Liver (tissue), 8 donors: ENCODE measurements at regions not wholly inside any gene's neighbourhood (a gene's known extent, or its start where the extent isn't known, plus 50 kb on each side); places are given as distances from the start of the nearest gene placed in this dataset.

Source experiments
- DNase-seq: peaks from one replicate; pipeline ENCODE4 v3.0.0-alpha.2; 2017; ENCODE audit warnings: low spot score
- H3K27ac ChIP-seq, 2 donors: one replicate each; pipeline ENCODE4 v1.7.0; 2013; ENCODE audit warnings: inconsistent platforms in 2 of 2, low read length in 2 of 2, control low read depth in 1 of 2, low read depth in 1 of 2, mild to moderate bottlenecking in 1 of 2
- H3K27me3 ChIP-seq, 4 donors: one replicate each; pipeline versions ENCODE4 v1.6.1 to v1.7.0; 2013; ENCODE audit warnings: low read length in 3 of 4, inconsistent platforms in 1 of 4, mild to moderate bottlenecking in 1 of 4, moderate library complexity in 1 of 4; ENCODE audit not compliant: control insufficient read depth in 4 of 4, insufficient read depth in 4 of 4
- H3K36me3 ChIP-seq, 4 donors: one replicate each; pipeline versions ENCODE4 v1.6.1 to v1.7.0; 2013; ENCODE audit warnings: low read length in 3 of 4, mild to moderate bottlenecking in 3 of 4, low read depth in 1 of 4, moderate library complexity in 1 of 4; ENCODE audit not compliant: control insufficient read depth in 4 of 4, insufficient read depth in 3 of 4
- H3K4me1 ChIP-seq, 4 donors: one replicate each; pipeline versions ENCODE4 v1.6.1 to v1.7.0; 2013; ENCODE audit warnings: low read length in 3 of 4, mild to moderate bottlenecking in 3 of 4, moderate library complexity in 1 of 4; ENCODE audit not compliant: control insufficient read depth in 4 of 4, insufficient read depth in 4 of 4
- H3K4me3 ChIP-seq, 3 donors: one replicate each; pipeline versions ENCODE4 v1.6.1 to v1.7.0; 2013; ENCODE audit warnings: low read length in 3 of 3, control low read depth in 1 of 3, low read depth in 1 of 3, mild to moderate bottlenecking in 1 of 3
- H3K9ac ChIP-seq, 2 donors: one replicate each; pipeline ENCODE4 v1.7.0; 2013; ENCODE audit warnings: low read length in 2 of 2, mild to moderate bottlenecking in 2 of 2, moderate library complexity in 2 of 2, control low read depth in 1 of 2, low read depth in 1 of 2
- H3K9me3 ChIP-seq, 4 donors: one replicate each; pipeline versions ENCODE4 v1.6.1 to v1.7.0; 2013; ENCODE audit warnings: low read length in 3 of 4; ENCODE audit not compliant: control insufficient read depth in 4 of 4
- EGR1 ChIP-seq, 2 donors: IDR thresholded peaks; 2 replicates each; pipeline ENCODE4 v1.6.1; 2016 to 2018; ENCODE audit warnings: antibody characterized with exemption in 2 of 2, low read depth in 2 of 2
- FOXA1 ChIP-seq: IDR thresholded peaks from 2 replicates; pipeline ENCODE4 v1.6.1; 2016; ENCODE audit warnings: antibody characterized with exemption
- FOXA2 ChIP-seq: IDR thresholded peaks from 2 replicates; pipeline ENCODE4 v1.6.1; 2016; ENCODE audit warnings: antibody characterized with exemption
- GABPA ChIP-seq, 2 donors: IDR thresholded peaks in 1 of 2; conservative IDR thresholded peaks in 1 of 2; 2 replicates each; pipeline ENCODE4 v1.6.1; 2016; ENCODE audit warnings: antibody characterized with exemption in 2 of 2, mild to moderate bottlenecking in 1 of 2, moderate library complexity in 1 of 2
- HNF4A ChIP-seq, 2 donors: conservative IDR thresholded peaks; 2 replicates each; pipeline ENCODE4 v1.6.1; 2016; ENCODE audit warnings: antibody characterized with exemption in 2 of 2, mild to moderate bottlenecking in 2 of 2
- HNF4G ChIP-seq: IDR thresholded peaks from 2 replicates; pipeline ENCODE4 v1.6.1; 2016; ENCODE audit warnings: antibody characterized with exemption
- JUND ChIP-seq, 2 donors: IDR thresholded peaks; 2 replicates each; pipeline ENCODE4 v1.6.1; 2016; ENCODE audit warnings: antibody characterized with exemption in 2 of 2
- NR2F2 ChIP-seq: IDR thresholded peaks from 2 replicates; pipeline ENCODE4 v1.6.1; 2016; ENCODE audit warnings: antibody characterized with exemption
- RAD21 ChIP-seq, 2 donors: IDR thresholded peaks; 2 replicates each; pipeline ENCODE4 v1.6.1; 2016; ENCODE audit warnings: antibody characterized with exemption in 2 of 2, mild to moderate bottlenecking in 2 of 2
- RXRA ChIP-seq, 2 donors: IDR thresholded peaks; 2 replicates each; pipeline ENCODE4 v1.6.1; 2017 to 2018; ENCODE audit warnings: antibody characterized with exemption in 2 of 2, mild to moderate bottlenecking in 1 of 2
- SP1 ChIP-seq: IDR thresholded peaks from 2 replicates; pipeline ENCODE4 v1.6.1; 2018; ENCODE audit warnings: antibody characterized with exemption, mild to moderate bottlenecking
- YY1 ChIP-seq: IDR thresholded peaks from 2 replicates; pipeline ENCODE4 v1.6.1; 2016; ENCODE audit warnings: antibody characterized with exemption, mild to moderate bottlenecking
- WGBS: extraction: QIAGEN DNeasy Blood & Tissue Kit; methylation state at CpG from one replicate; pipeline ENCODE4 v1.1.7; 2013; 5-methylcytosine and 5-hydroxymethylcytosine counted together
- TF ChIP-seq, protein P1 (sequence below): IDR thresholded peaks from 2 replicates; pipeline ENCODE4 v1.6.1; 2016; ENCODE audit warnings: antibody characterized with exemption, mild to moderate bottlenecking
- TF ChIP-seq, protein P2 (sequence below): IDR thresholded peaks from 2 replicates; pipeline ENCODE4 v1.6.1; 2016; ENCODE audit warnings: antibody characterized with exemption
- TF ChIP-seq, protein P3 (sequence below): fragments of 150-350 bp; IDR thresholded peaks from 2 replicates; pipeline ENCODE4 v1.5.1; 2017; ENCODE audit warnings: improper control_type of control experiment, low read depth, low read length; ENCODE audit not compliant: missing input control
- TF ChIP-seq, protein P4 (sequence below): IDR thresholded peaks from 2 replicates; pipeline ENCODE4 v1.6.1; 2016; ENCODE audit warnings: antibody characterized with exemption
- TF ChIP-seq, protein P5 (sequence below): IDR thresholded peaks from 2 replicates; pipeline ENCODE4 v1.6.1; 2016; ENCODE audit warnings: antibody characterized with exemption
- donor health status: healthy.
- donor health status: healthy.
- donor health status: healthy.
- donor health status: healthy.
- donor health status: healthy.

DNA sequence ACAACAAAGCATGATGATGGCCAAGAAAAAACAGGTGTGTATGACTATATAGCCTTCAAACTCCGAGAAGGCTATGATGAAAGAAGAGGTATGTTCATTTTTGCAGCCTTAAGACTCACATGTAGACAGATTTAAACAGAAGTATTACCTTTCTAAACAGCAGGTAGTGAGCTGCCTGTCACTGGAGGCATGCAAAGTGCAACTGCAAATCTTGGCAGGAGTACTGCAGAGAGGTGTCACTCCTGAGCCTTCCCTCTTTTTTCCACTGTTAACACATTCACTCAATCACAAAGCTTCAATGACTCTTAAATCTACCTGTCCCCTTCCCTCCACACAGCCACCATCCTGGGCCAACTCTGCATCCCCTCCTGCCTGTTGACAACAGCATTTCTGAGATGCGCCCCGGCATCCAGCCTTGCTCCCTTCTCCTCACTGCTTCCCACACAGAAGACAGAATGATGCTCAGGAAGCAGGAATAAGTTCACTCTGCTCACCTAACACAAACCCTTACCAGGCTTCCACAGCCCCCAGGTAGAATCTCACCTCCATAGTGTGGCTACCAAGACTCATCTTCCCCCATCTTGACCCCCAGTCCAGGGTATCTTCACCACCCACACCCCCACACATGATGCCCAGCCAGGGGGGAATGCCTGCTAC, 161.9 kb upstream of the ZMIZ1 start:
- Histone ChIP-seq H3K4me3 (no peak overlapping the region), H3K9ac (no peak overlapping the region), H3K36me3 (no peaks in the 10 kb centered on the region), H3K27ac (no peak overlapping the region), H3K27me3 (no peaks in the 10 kb centered on the region), H3K4me1 (peaks cover 4 to 8% (median 6%) of the 10 kb centered on the region in 4 donors), H3K9me3 (no peaks in the 10 kb centered on the region)
- no peak for DNase-seq
- 93% methylated on average over 3 of the region's 3 CpGs for WGBS
- TF ChIP-seq FOXA1 (no peak), HNF4A (conservative IDR thresholded peaks at IDR 0.05) (no peak), RAD21 (IDR thresholded peaks at IDR 0.05) (no peak), YY1 (no peak), JUND (IDR thresholded peaks at IDR 0.05) (no peak), EGR1 (IDR thresholded peaks at IDR 0.05; ENCODE audit: low read depth in 2 of 2) (no peak), FOXA2 (no peak), NR2F2 (no peak), RXRA (IDR thresholded peaks at IDR 0.05) (no peak), GABPA (IDR thresholded peaks at IDR 0.05 in 1 of 2, conservative IDR thresholded peaks at IDR 0.05 in 1 of 2) (no peak)
- TF ChIP-seq, protein P1, sequence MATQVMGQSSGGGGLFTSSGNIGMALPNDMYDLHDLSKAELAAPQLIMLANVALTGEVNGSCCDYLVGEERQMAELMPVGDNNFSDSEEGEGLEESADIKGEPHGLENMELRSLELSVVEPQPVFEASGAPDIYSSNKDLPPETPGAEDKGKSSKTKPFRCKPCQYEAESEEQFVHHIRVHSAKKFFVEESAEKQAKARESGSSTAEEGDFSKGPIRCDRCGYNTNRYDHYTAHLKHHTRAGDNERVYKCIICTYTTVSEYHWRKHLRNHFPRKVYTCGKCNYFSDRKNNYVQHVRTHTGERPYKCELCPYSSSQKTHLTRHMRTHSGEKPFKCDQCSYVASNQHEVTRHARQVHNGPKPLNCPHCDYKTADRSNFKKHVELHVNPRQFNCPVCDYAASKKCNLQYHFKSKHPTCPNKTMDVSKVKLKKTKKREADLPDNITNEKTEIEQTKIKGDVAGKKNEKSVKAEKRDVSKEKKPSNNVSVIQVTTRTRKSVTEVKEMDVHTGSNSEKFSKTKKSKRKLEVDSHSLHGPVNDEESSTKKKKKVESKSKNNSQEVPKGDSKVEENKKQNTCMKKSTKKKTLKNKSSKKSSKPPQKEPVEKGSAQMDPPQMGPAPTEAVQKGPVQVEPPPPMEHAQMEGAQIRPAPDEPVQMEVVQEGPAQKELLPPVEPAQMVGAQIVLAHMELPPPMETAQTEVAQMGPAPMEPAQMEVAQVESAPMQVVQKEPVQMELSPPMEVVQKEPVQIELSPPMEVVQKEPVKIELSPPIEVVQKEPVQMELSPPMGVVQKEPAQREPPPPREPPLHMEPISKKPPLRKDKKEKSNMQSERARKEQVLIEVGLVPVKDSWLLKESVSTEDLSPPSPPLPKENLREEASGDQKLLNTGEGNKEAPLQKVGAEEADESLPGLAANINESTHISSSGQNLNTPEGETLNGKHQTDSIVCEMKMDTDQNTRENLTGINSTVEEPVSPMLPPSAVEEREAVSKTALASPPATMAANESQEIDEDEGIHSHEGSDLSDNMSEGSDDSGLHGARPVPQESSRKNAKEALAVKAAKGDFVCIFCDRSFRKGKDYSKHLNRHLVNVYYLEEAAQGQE, result no peak
- TF ChIP-seq, protein P2, sequence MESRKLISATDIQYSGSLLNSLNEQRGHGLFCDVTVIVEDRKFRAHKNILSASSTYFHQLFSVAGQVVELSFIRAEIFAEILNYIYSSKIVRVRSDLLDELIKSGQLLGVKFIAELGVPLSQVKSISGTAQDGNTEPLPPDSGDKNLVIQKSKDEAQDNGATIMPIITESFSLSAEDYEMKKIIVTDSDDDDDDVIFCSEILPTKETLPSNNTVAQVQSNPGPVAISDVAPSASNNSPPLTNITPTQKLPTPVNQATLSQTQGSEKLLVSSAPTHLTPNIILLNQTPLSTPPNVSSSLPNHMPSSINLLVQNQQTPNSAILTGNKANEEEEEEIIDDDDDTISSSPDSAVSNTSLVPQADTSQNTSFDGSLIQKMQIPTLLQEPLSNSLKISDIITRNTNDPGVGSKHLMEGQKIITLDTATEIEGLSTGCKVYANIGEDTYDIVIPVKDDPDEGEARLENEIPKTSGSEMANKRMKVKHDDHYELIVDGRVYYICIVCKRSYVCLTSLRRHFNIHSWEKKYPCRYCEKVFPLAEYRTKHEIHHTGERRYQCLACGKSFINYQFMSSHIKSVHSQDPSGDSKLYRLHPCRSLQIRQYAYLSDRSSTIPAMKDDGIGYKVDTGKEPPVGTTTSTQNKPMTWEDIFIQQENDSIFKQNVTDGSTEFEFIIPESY, result no peak
- TF ChIP-seq, protein P3, sequence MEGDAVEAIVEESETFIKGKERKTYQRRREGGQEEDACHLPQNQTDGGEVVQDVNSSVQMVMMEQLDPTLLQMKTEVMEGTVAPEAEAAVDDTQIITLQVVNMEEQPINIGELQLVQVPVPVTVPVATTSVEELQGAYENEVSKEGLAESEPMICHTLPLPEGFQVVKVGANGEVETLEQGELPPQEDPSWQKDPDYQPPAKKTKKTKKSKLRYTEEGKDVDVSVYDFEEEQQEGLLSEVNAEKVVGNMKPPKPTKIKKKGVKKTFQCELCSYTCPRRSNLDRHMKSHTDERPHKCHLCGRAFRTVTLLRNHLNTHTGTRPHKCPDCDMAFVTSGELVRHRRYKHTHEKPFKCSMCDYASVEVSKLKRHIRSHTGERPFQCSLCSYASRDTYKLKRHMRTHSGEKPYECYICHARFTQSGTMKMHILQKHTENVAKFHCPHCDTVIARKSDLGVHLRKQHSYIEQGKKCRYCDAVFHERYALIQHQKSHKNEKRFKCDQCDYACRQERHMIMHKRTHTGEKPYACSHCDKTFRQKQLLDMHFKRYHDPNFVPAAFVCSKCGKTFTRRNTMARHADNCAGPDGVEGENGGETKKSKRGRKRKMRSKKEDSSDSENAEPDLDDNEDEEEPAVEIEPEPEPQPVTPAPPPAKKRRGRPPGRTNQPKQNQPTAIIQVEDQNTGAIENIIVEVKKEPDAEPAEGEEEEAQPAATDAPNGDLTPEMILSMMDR, result no peak
- TF ChIP-seq, protein P4, sequence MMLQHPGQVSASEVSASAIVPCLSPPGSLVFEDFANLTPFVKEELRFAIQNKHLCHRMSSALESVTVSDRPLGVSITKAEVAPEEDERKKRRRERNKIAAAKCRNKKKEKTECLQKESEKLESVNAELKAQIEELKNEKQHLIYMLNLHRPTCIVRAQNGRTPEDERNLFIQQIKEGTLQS, result no peak

DNA sequence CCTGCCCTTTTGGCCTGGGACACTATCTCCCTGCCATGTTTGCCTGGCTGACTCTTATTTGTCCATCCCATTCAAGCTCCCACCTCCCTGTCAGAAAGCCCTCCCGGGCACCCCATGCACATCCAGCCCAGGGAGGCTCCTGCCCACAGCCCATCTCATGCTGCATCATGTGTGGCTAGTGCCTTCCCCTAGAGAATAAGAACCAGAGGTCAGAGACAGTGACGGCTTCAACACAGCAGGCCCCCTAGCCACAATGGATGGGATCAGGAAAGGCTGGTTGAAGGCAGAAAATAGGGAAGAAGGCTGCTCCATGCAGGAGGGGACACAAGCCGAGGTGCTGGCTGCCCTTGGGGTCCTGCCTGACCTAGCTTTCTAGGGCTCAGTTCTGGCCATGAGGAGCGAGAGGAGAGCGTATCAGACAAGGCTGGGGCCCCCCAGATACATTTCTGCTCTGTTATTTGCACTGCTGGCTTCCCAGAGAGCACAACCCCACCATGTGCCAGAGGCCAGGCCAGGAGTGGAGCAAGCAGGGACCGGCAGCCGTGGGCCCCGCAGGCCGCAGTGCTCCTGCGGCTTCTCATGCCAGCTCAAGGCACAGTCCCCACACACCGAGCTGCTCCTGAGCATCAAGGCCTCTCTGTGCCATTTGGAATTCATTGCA, 161.1 kb upstream of the ZMIZ1 start:
- Histone ChIP-seq H3K9ac (no peak overlapping the region), H3K4me1 (peaks cover 4 to 13% (median 10%) of the 10 kb centered on the region in 4 donors), H3K4me3 (no peak overlapping the region), H3K27me3 (no peaks in the 10 kb centered on the region), H3K36me3 (no peaks in the 10 kb centered on the region), H3K9me3 (no peaks in the 10 kb centered on the region), H3K27ac (no peak overlapping the region)
- DNase-seq, result no peak
- 95% methylated on average over 11 of the region's 11 CpGs for WGBS
- TF ChIP-seq, protein P5, sequence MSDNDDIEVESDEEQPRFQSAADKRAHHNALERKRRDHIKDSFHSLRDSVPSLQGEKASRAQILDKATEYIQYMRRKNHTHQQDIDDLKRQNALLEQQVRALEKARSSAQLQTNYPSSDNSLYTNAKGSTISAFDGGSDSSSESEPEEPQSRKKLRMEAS, result no peak
- TF ChIP-seq RXRA (IDR thresholded peaks at IDR 0.05) (no peak), GABPA (IDR thresholded peaks at IDR 0.05 in 1 of 2, conservative IDR thresholded peaks at IDR 0.05 in 1 of 2) (no peak), EGR1 (IDR thresholded peaks at IDR 0.05; ENCODE audit: low read depth in 2 of 2) (no peak), FOXA2 (no peak), SP1 (no peak), HNF4G (no peak), FOXA1 (no peak)
- TF ChIP-seq, protein P2, result no peak
- TF ChIP-seq, protein P1, result no peak
